Heart right ventricle (tissue), 16 donors: ENCODE measurements at regions not wholly inside any gene's neighbourhood (a gene's known extent, or its start where the extent isn't known, plus 50 kb on each side); places are given as distances from the start of the nearest gene placed in this dataset.

ENCODE experiments used
- ATAC-seq, 8 donors: fragments of 200-7000 bp; cut with Tn5 transposase; one replicate each; pipeline ENCODE4 v1.9.1; 2020; ENCODE audit warnings: mild to moderate bottlenecking in 8 of 8, moderate library complexity in 8 of 8, moderate number of reproducible peaks in 1 of 8
- DNase-seq, 2 donors: peaks; one replicate each; pipeline ENCODE4 v3.0.0-alpha.2; 2020
- H3K27ac ChIP-seq, 10 donors: fragments of 200-600 bp; sonication (generic) in 2 of 10; one replicate each; pipeline versions ENCODE4 v1.5.0 to v1.8.0; 2020 to 2022; ENCODE audit warnings: mild to moderate bottlenecking in 3 of 10
- H3K27me3 ChIP-seq, 7 donors: fragments of 200-600 bp; one replicate each; pipeline ENCODE4 v1.8.0; 2021 to 2022; ENCODE audit warnings: mild to moderate bottlenecking in 2 of 7
- H3K36me3 ChIP-seq, 9 donors: fragments of 200-600 bp; sonication (generic) in 1 of 9; one replicate each; pipeline versions ENCODE4 v1.5.0 to v1.8.0; 2020 to 2022; ENCODE audit warnings: mild to moderate bottlenecking in 2 of 9
- H3K4me1 ChIP-seq, 9 donors: fragments of 200-600 bp; sonication (generic) in 1 of 9; one replicate each; pipeline versions ENCODE4 v1.5.0 to v1.8.0; 2020 to 2022; ENCODE audit warnings: mild to moderate bottlenecking in 4 of 9
- H3K4me3 ChIP-seq, 10 donors: fragments of 200-600 bp; sonication (generic) in 2 of 10; one replicate each; pipeline versions ENCODE4 v1.5.0 to v1.8.0; 2020 to 2022; ENCODE audit warnings: mild to moderate bottlenecking in 7 of 10, moderate library complexity in 2 of 10
- H3K9me3 ChIP-seq, 11 donors: fragments of 200-600 bp in 10 of 11; sonication (generic) in 2 of 11; one replicate each; pipeline versions ENCODE4 v1.5.0 to v1.8.0; 2013 to 2022; ENCODE audit warnings: mild to moderate bottlenecking in 2 of 11, control low read depth in 1 of 11, moderate library complexity in 1 of 11
- CTCF ChIP-seq, 9 donors: fragments of 200-600 bp; sonication (generic) in 2 of 9; IDR thresholded peaks; one replicate each; pipeline versions ENCODE4 v1.5.0 to v1.8.0; 2021 to 2022; ENCODE audit warnings: antibody characterized with exemption in 9 of 9, mild to moderate bottlenecking in 5 of 9, moderate library complexity in 1 of 9
- WGBS, 2 donors: extraction: QIAGEN DNeasy Blood & Tissue Kit; methylation state at CpG; one replicate each; pipeline ENCODE4 v1.1.7; 2013; ENCODE audit warnings: inconsistent platforms in 1 of 2; 5-methylcytosine and 5-hydroxymethylcytosine counted together
- intact Hi-C, 10 donors: fragments of 100-400 bp; cut with DNase I; formaldehyde crosslinking; loops; one replicate each; pipeline versions ENCODE4 v1.11.1 to v1.14.2; 2022
- donor health status: Arrhythmogenic right ventricular cardiomyopathy.
- donor health status: ischemic (EF 13 %, LVEDD 7.1; RV severe dilation, severe dysfunction).
- donor health status: healthy with polysubstance abuse.
- donor health status: DM: no; HTN: yes; CAD: no.
- donor health status: DM: no; HTN: no; CAD: no.
- donor health status: ischemic (EF 25% LVEDD 6.9; RV normal size, moderate dysfunction).
- donor health status: ischemic (EF 25% LVEDD 5.7; RV mildly dilated, moderate dysfunction).
- donor health status: healthy.
- donor health status: DM: yes; HTN: yes; CAD: no.
- donor health status: Ischemic cardiomyopathy.
- donor health status: ischemic (EF 35%, LVEDD 5.7; RV mildly dilated, moderate dysfunction).
- donor health status: nonischemic (EF 11% LVEDD 7.7; RV severe dilation, severe dysfunction).
- donor health status: DM: yes; HTN: yes; CAD: no.
- donor health status: PGD.
- donor health status: ischemic (EF 29% LVEDD 5.4; RV normal size, mild dysfunction).
- donor health status: nonischemic (EF 23%, LVEDD 6.1; RV moderate dilation, normal function).

DNA sequence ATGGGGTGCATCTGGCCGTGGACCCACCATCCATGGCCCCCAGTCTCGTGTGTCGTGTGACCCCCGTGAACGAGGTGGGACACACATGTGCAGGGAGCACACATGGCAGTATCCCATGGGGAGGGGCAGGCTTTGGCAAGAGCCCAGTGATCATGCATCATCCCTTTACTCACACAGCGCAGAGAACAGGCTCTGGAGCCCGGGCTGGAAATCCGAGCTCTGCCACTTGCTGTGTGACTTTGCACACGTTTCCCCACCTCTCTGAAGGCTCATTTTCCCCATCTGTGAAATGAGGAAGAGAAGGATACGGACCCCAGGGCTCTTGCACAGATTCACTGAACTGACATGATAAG lies 119.9 kb downstream of the PHETA1 start:
- H3K36me3 ChIP-seq = no peaks in the 10 kb centered on the region
- no peak for TF ChIP-seq CTCF (IDR thresholded peaks at IDR 0.05)
- intact Hi-C loops = no loop called here
- peaks cover 0 to 18% (median 5%) of the 10 kb centered on the region in 11 donors for H3K9me3 ChIP-seq
- DNase-seq = no peak
- H3K4me1 ChIP-seq = peaks cover 0 to 7% (median 0%) of the 10 kb centered on the region in 9 donors
- ATAC-seq = no peak
- WGBS, 2 donors = 63 to 81% methylated on average over 10 of the region's 10 CpGs
- H3K27ac ChIP-seq = no peak overlapping the region
- no peak overlapping the region for H3K4me3 ChIP-seq
- H3K27me3 ChIP-seq = peaks cover 0 to 8% (median 4%) of the 10 kb centered on the region in 7 donors

- no peak for TF ChIP-seq CTCF (IDR thresholded peaks at IDR 0.05)
- WGBS, 2 donors = 45 to 52% methylated on average over 13 of the region's 13 CpGs
- no peak for DNase-seq
- H3K27me3 ChIP-seq = peaks cover 0 to 8% (median 0%) of the 10 kb centered on the region in 7 donors
- H3K4me1 ChIP-seq = peaks cover 0 to 7% (median 0%) of the 10 kb centered on the region in 9 donors
- no peaks in the 10 kb centered on the region for H3K36me3 ChIP-seq
- no peak overlapping the region for H3K27ac ChIP-seq
- peak in 1 of 8 donors; percentile 28 for ATAC-seq
- intact Hi-C loops = no loop called here
- H3K9me3 ChIP-seq = peaks cover 0 to 23% (median 5%) of the 10 kb centered on the region in 11 donors
- H3K4me3 ChIP-seq = no peak overlapping the region
These were observed 120.5 kb downstream of the PHETA1 start for GRCh38 chr12:111248236-111249017.

DNA sequence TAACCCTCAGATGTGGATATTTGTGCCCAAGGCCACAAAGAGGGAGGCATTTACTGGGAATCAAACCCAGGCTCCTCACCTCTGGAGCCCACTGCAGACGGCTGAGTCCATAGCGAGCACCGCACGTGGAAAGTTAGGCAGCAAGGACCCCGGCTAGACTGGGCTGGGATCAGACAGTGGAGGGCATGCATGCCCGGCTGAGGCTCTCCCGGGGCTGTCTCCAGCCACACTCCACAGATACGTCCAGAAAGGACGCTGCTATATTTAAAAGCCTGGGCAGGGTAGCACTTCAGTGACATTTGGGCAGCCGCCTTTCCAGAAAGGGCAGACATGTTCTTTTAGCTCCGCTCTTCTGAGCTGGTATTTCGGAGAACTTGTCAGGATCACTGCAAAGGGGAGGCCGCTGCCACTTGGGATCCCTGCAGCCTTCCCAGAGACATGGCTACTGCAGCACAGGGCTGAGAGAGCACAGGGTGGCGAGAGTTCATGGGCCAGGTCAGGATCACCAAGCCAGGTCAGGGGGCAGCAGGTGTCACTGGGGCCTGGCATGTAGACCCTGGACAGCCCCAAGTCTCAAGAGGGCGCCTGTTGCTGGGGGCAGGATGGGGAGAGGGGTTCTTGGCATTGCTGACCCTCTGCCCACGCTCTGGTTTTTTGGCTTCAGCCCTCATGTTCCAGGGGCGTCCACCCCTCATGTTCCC lies 121.7 kb downstream of the PHETA1 start:
- peak in 7 of 8 donors; percentile 52 to 88 (median 82) for ATAC-seq
- intact Hi-C loops = no loop called here
- Histone ChIP-seq H3K27ac (peak overlapping the region in 4 of 10 donors; percentile 9 to 31 (median 26)), H3K9me3 (peaks cover 0 to 31% (median 5%) of the 10 kb centered on the region in 11 donors), H3K27me3 (peaks cover 0 to 8% (median 0%) of the 10 kb centered on the region in 7 donors), H3K4me3 (no peak overlapping the region), H3K4me1 (peaks cover 0 to 7% (median 0%) of the 10 kb centered on the region in 9 donors), H3K36me3 (no peaks in the 10 kb centered on the region)
- DNase-seq = no peak
- WGBS, 2 donors = 70 to 72% methylated on average over 17 of the region's 17 CpGs
- no peak for TF ChIP-seq CTCF (IDR thresholded peaks at IDR 0.05)

GRCh38 chr12:111246477-111247011 lies 122.4 kb downstream of the PHETA1 start:
- Histone ChIP-seq H3K4me3 (no peak overlapping the region), H3K36me3 (no peaks in the 10 kb centered on the region), H3K27me3 (peaks cover 0 to 8% (median 0%) of the 10 kb centered on the region in 7 donors), H3K27ac (no peak overlapping the region), H3K9me3 (peaks cover 0 to 31% (median 5%) of the 10 kb centered on the region in 11 donors), H3K4me1 (peaks cover 0 to 7% (median 0%) of the 10 kb centered on the region in 9 donors)
- DNase-seq = no peak
- 87 to 92% methylated on average over 7 of the region's 7 CpGs for WGBS, 2 donors
- ATAC-seq = no peak
- intact Hi-C loops = no loop called here
- no peak for TF ChIP-seq CTCF (IDR thresholded peaks at IDR 0.05)
